ENCODE measurements at regions not wholly inside any gene's neighbourhood (a gene's known extent, or its start where the extent isn't known, plus 50 kb on each side); places are given as distances from the start of the nearest gene placed in this dataset.

DNA sequence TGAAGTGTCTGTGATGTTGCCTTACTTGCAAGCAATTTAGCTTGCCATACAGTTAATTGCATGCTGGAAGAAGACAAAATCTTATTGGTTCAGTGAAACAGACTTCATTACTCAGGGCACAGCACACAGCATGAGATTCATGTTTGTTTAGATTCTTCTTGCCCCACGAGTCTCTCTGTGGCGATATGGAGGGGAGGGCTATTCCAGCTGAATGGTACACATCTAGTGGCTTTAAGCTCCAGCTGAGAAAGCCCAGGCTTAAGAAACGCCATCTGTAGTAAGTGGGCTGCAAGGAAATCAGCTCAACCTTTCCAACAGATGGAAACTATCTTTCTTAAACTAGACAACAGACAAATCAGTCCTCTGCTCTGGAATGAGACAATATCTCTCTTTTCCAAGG lies 1022.0 kb downstream of the NCAM2 start:
- TF ChIP-seq TAF1 (IDR thresholded peaks at IDR 0.05; ENCODE audit: borderline replicate concordance, insufficient read depth, low read length) (no peak), POLR2AphosphoS5 (IDR thresholded peaks at IDR 0.05; ENCODE audit: low read depth, low read length) (no peak)
